GM10248 (cell line): ENCODE measurements at regions not wholly inside any gene's neighbourhood (a gene's known extent, or its start where the extent isn't known, plus 50 kb on each side); places are given as distances from the start of the nearest gene placed in this dataset.

ENCODE experiments used
- CTCF ChIA-PET: fragments of 300-600 bp; sonication (Branson Sonifier 250); formaldehyde crosslinking; extraction: SDS; loops from one replicate; lab custom pipeline; 2021; ENCODE audit warnings: antibody characterized with exemption; lab: Yijun Ruan, JAX
- POLR2A ChIA-PET: fragments of 350-650 bp; sonication (Branson Sonifier 250); formaldehyde crosslinking; extraction: SDS; loops from one replicate; lab custom pipeline; 2020; ENCODE audit warnings: antibody characterized with exemption; lab: Yijun Ruan, JAX
- DNase-seq: peaks from one replicate; pipeline ENCODE4 v3.0.0; 2012; ENCODE audit errors: extremely low spot score
- TF ChIP-seq, protein P1 (sequence below): IDR thresholded peaks from 2 replicates; pipeline ENCODE4 v1.5.1; 2012; ENCODE audit warnings: mild to moderate bottlenecking, low read depth; ENCODE audit errors: extremely low read depth, missing control alignments, control extremely low read depth

DNA sequence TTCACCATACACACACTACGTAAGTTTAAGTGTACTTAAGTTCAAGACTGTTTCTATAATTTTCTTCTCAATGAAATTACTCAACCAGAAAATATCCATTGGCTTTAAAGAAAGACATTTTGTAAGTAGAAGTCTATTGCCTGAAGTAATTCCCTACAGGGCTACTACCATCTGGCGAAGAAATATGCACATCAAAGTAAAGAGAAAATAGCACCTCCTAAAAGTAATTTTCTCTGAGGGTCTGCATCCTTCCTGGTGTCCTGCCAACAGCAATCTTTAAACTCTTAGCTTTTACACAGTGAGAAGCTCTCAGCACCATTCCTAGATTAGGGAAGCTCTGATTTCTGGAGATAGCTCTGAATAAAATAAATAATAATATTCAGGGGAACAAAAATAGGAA is 498.5 kb upstream of the TYRP1 start:
- DNase-seq = no peak
- ChIA-PET POLR2A (no interaction called here), CTCF (interaction anchor here (1.0 to 1.7 kb wide), 3 partner anchors 10 to 27 kb away, joined by 3 read pairs; no protein-coding TSS in a partner anchor)
- TF ChIP-seq, protein P1, sequence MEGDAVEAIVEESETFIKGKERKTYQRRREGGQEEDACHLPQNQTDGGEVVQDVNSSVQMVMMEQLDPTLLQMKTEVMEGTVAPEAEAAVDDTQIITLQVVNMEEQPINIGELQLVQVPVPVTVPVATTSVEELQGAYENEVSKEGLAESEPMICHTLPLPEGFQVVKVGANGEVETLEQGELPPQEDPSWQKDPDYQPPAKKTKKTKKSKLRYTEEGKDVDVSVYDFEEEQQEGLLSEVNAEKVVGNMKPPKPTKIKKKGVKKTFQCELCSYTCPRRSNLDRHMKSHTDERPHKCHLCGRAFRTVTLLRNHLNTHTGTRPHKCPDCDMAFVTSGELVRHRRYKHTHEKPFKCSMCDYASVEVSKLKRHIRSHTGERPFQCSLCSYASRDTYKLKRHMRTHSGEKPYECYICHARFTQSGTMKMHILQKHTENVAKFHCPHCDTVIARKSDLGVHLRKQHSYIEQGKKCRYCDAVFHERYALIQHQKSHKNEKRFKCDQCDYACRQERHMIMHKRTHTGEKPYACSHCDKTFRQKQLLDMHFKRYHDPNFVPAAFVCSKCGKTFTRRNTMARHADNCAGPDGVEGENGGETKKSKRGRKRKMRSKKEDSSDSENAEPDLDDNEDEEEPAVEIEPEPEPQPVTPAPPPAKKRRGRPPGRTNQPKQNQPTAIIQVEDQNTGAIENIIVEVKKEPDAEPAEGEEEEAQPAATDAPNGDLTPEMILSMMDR = no peak

DNA sequence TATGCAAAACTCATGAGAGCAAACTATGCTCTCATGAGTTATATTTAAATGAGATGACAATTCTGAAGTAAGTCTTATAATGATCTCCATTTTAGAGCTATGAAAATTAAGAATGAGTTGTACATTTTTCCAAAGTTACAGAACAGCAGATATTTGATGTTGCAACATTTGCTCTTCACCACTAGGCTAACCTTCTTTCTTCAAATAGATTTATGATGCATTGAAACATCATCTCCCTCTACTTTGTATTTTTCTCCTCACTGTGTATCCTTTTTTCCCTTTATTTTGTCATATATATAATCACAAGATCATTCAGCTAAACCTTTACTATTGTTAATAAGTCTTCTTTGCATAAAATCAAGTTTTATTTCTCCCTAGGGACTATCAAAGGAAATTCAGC is 497.7 kb upstream of the TYRP1 start:
- ChIA-PET CTCF (interaction anchor here (1.0 to 1.7 kb wide), 3 partner anchors 11 to 27 kb away, joined by 3 read pairs; no protein-coding TSS in a partner anchor), POLR2A (no interaction called here)
- TF ChIP-seq, protein P1 = no peak
- no peak for DNase-seq

DNA sequence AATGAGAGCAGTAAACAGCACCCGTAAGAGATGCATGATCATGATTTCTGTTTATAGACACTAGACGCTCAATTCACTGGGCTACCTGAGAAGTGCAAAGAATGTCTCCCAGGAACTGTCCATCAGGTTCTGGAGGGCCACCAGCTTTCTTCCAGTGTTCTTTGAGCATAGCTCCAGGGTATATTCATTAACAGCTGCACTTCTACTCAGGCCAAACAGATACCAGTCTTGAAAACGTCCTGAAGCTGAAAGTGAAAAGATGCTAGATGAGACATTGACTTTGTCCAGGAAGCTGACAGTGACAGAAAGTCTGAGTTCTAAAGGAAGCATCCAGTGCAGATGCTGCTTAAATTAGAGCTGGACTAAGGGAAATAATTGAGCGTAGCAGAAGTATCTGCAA is 488.7 kb upstream of the TYRP1 start:
- TF ChIP-seq, protein P1 = no peak
- ChIA-PET CTCF (no interaction called here), POLR2A (no interaction called here)
- DNase-seq = no peak

DNA sequence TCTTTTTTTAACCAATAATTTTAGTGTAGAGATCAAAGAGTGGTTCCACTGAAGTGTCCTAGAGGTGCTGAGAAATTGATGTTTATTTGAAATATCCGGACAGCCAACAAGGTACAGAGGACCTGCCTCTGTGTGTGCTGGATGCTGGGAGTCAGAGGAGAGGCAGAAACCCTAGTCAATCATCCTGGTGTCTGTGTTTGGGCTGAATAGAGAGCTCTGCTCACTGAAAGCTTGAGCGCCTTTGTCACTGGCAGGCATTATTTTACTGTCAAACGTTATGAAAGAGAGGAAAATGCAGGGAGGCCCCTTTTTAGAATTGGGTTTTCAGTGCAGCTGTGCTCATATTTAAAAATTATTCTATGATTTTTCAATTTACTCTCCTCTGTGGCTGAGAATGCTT is 480.3 kb upstream of the TYRP1 start:
- TF ChIP-seq, protein P1 = no peak
- CTCF ChIA-PET = no interaction called here
- no peak for DNase-seq
- POLR2A ChIA-PET = no interaction called here

DNA sequence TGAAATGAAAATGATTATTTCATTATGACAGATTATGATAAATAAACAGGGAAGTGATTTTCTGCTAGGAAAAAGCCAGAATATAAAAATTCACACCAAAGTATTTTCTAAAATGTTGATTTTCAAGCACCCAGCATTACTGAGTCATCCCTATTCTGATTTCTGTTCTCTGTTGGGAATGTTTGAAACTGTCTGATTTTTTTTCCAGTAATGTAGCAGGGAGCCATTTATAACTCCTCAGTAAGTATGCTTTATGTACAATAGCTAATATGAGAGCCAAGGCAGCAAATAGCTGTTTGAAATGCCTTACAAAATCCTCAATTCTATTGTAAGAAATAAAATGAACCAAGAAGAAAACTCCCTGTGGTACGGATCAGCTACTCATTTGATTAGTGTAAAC is 471.7 kb upstream of the TYRP1 start:
- no peak for DNase-seq
- TF ChIP-seq, protein P1 = no peak
- POLR2A ChIA-PET = no interaction called here
- CTCF ChIA-PET = interaction anchor here (1.1 kb wide), 1 partner anchor 26 kb away, joined by 3 read pairs; no protein-coding TSS in a partner anchor

DNA sequence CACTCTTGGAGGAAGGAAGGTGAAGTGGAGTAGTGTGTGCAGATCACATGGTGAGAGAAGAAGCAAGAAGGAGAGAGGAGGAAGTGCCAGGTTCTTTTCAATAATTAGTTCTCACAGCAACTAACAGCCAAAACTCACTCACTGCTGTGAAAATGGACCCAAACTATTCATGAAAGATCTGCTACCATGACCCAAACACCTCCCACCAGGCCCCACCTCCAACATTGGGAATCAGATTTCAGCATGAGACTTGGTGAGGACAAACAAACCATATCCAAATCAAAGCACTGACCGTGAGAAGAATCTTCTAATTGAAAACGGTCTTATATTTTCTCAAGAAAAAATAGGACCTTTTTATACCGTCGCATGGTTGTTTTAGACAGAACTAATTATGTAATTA is 468.7 kb upstream of the TYRP1 start:
- TF ChIP-seq, protein P1 = no peak
- POLR2A ChIA-PET = no interaction called here
- no peak for DNase-seq
- CTCF ChIA-PET = no interaction called here

DNA sequence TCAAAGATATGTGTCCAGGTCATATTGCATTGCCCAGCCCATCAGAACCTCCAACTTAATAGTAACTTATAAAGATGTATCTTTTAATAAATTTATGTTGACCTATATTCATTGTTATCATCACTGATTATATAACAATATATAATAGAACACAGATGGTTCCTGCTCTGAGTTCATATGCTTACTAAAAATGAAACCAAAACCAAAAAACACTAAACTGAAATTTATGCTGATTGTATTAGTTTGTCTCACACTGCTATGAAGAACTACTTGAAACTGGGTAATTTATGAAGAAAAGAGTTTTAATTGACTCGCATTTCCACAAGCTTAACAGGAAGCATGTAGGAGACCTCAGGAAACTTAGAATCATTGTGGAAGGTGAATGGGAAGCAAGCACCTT is 462.5 kb upstream of the TYRP1 start:
- CTCF ChIA-PET = no interaction called here
- no peak for DNase-seq
- TF ChIP-seq, protein P1 = no peak
- POLR2A ChIA-PET = no interaction called here
